ENCODE measurements at regions not wholly inside any gene's neighbourhood (a gene's known extent, or its start where the extent isn't known, plus 50 kb on each side); places are given as distances from the start of the nearest gene placed in this dataset.
A peak's percentile ranks its signal among the peaks of the same experiment; 100 is the strongest.
"Not testable (repeated sequence)": the region's sequence is repeated elsewhere in the genome, so short reads cannot be mapped to it uniquely, and the experiment has no call there.

DNA sequence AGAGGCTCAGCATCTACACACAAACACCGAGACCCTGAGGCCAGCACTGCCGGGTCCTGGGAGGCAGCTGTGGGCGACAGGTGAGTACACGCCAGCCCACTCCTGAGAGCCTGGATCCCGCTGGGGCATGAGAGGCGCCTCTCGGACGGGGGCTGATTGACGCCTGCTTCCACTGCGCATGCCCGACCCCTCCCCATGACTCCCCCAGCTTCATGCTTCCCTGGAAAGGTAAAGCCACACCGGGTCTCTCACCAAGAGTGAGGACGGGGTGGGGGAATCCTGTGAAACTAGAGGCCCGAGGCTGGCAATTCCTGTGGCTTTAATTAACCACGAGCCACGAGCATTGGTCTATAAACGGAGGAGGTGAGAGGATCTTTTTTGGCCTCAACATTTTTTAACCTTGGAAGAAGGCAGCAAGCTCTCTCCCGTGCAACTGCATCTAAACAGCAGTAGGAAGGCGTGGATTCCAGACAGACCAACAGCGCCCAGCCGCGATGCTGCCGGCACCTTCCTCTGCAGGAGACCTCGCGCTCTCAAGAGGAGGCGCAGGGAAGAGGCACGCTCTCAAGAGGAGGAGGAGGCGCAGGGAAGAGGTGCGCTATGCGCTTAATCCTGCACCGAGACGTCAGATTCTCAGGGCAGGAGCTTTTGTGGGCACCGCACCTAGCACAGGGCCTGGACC is 71.8 kb upstream of the METRNL start:
- DNase-seq (ENCODE audit: insufficient read length, low spot score) = peak; percentile 15
- no peak for FAIRE-seq
- TF ChIP-seq, protein P1, sequence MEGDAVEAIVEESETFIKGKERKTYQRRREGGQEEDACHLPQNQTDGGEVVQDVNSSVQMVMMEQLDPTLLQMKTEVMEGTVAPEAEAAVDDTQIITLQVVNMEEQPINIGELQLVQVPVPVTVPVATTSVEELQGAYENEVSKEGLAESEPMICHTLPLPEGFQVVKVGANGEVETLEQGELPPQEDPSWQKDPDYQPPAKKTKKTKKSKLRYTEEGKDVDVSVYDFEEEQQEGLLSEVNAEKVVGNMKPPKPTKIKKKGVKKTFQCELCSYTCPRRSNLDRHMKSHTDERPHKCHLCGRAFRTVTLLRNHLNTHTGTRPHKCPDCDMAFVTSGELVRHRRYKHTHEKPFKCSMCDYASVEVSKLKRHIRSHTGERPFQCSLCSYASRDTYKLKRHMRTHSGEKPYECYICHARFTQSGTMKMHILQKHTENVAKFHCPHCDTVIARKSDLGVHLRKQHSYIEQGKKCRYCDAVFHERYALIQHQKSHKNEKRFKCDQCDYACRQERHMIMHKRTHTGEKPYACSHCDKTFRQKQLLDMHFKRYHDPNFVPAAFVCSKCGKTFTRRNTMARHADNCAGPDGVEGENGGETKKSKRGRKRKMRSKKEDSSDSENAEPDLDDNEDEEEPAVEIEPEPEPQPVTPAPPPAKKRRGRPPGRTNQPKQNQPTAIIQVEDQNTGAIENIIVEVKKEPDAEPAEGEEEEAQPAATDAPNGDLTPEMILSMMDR (IDR thresholded peaks at IDR 0.05; ENCODE audit: insufficient read depth, missing control alignments) = no peak

DNA sequence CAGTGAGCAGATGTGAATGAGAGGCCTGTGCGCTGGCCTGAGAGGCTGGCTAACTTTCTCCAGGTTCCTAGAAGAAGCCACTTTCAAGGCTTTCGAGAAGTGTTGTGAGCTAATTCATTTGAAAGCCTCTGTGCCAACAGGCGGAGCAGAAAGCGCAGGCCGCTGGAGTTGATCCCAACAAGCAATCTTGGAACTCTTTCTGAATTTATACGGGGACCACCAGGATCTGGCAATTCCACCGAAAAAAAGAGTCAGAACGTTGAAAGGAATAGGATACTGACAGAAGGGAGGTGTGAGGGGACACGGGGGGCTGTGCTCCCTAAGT is 71.3 kb upstream of the METRNL start:
- DNase-seq (ENCODE audit: insufficient read length, low spot score) (peak; percentile 8), FAIRE-seq (no peak)
- TF ChIP-seq, protein P1 (IDR thresholded peaks at IDR 0.05; ENCODE audit: insufficient read depth, missing control alignments) = no peak

DNA sequence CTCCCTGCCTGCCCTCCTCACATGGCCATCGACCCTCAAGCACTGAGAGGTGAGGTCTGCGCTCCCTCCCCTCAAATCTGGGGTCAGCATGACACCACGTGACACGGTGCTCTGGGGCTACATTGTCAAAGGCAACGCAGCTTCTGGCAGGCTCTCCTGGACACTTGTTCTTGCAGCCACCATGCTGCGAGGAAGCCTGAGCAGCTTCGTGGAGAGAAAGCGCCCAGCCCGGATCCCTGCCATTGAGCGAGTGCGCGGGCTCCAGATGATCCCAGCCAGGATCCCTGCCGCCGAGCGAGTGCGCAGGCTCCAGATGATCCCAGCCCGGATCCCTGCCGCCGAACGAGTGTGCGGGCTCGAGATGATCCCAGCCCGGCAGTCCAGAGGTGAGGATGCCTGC is 70.9 kb upstream of the METRNL start:
- DNase-seq (ENCODE audit: insufficient read length, low spot score) = no peak
- TF ChIP-seq, protein P1 (IDR thresholded peaks at IDR 0.05; ENCODE audit: insufficient read depth, missing control alignments) = no peak
- no peak for FAIRE-seq

DNA sequence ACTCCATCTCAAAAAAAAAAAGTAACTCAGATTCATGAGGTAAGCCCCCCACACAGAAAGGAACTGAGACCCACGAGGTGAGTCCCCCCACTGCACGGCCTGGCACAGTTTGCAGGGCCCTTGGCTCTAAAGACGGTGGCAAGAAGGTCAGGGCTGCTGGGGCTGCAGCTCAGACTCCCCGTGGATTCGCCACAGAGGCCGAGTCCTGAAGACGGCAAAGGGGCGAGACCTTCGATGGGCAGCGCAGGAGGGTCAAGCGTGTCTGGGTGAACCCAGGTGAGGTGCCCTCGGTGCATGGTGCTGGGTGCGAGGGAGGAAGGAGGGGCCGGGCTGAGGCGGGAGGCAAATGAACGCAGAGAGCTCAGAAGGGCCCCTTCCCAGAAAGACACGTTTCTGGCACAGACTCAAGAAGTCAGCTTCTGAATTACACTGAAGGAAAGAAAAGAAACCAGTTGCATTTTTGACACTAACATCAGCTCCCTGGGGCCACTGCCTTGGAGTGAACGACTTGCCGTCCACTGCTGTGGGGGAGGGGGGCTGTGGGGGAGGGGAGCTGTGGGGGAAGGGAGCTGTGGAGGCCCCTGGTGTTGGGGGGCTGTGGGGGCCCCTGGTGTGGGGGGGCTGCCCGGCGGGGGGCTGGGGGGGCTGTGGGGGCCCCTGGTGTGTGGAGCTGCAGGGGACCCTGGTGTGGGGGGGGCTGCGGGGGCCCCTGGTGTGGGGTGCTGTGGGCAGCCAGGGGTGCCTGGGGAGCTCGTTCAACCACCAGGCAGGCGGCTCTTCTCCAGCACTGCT is 69.8 kb upstream of the METRNL start:
- no peak for FAIRE-seq
- peak; percentile 8 for DNase-seq (ENCODE audit: insufficient read length, low spot score)

DNA sequence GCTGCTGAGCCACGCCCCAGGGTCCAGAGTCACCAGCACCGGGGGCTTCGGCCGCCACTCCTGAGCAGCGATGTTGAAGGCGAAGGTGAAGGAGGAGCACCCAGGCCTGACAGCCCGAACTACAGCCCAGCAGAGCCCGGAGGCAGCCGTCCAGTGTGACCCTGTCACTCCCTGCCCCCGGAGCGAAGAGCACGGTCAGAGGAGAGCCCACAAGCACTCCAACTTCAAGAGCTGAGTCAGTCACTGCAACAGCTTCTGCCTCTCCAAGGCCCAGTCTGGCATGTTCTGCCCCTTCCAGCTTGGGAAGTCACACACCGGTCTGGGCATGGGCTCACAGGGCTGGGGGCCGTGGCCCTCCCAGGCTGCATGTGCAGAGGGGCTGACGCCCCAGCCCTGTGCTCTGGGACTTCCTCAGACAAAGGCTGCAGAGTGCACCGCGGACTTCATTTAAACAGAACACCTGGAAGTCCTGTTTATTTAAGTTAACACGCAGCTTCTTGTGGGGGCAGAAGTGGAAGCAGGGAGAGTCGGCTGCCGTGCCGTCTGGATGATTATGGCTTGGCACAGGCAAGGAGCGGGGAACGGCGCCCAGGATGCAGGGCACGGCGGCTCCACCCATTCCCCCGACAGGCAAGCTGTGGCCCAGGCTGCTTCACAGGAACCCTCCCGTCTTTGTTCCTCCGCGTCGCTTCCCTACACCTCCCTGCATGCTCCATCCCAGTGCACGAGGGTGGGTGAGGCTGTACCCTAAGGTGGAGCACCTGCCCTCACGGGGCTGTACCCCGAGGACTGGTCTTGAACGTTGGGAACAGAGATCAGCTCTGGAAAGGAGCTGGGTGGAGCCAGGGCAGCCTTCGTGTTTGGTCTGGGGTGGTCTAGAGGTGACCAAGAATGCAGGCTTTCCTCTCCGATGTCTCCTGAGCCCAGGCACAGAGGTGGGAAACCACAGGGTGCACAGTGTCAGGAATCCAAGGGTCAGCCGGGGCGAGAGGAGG is 68.9 kb upstream of the METRNL start:
- TF ChIP-seq, protein P1 (IDR thresholded peaks at IDR 0.05; ENCODE audit: insufficient read depth, missing control alignments) = no peak
- peak; percentile 13 for DNase-seq (ENCODE audit: insufficient read length, low spot score)
- FAIRE-seq = no peak

More for the DNA sequence above, 69.8 kb upstream of the METRNL start:
- TF ChIP-seq, protein P1 (IDR thresholded peaks at IDR 0.05; ENCODE audit: insufficient read depth, missing control alignments) = no peak

DNA sequence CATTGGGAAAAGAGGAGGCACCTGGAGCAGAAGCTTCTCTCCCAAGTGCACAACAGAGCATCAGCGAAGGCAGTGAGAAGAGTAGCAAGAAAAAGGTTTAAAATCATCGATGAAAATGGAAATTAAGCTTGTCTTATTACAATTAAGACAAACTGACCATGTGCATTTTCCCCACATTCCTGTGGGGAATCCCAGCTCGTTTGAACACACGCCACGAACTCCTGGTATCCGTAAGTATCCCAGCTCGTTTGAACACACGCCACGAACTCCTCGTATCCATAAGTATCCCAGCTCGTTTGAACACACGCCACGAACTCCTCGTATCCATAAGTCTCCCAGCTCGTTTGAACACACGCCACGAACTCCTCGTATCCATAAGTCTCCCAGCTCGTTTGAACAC is 67.7 kb upstream of the METRNL start:
- peak; percentile 5 for DNase-seq (ENCODE audit: insufficient read length, low spot score)
- not testable (repeated sequence) for FAIRE-seq

DNA sequence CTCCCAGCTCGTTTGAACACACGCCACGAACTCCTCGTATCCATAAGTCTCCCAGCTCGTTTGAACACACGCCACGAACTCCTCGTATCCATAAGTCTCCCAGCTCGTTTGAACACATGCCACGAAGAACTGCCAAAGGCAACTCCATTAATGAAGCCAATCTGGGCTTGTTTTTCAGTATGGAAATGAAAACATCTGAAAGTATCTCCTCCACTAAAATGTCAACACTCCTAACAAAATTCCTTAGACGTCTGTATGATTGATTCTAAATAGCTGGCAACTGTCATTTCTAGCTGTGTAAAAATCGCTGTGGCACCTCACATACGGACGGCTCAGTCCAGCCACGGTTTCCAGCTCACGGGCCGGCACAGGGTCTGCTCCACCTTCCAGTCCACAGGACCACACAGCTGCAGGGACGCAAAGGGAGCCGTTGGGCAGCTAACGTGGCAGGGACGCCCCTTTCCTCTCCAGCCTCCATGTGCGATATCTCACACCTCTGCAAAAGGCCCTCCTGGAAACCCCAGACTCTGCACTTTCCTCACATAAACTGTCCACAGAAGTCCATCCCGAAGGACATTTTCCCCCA is 67.1 kb upstream of the METRNL start:
- TF ChIP-seq, protein P1 (IDR thresholded peaks at IDR 0.05; ENCODE audit: insufficient read depth, missing control alignments) = no peak
- DNase-seq (ENCODE audit: insufficient read length, low spot score) (peak; percentile 6), FAIRE-seq (no peak)
